Heart left ventricle (tissue), 16 donors: ENCODE measurements at regions not wholly inside any gene's neighbourhood (a gene's known extent, or its start where the extent isn't known, plus 50 kb on each side); places are given as distances from the start of the nearest gene placed in this dataset.
"Not testable (repeated sequence)": the region's sequence is repeated elsewhere in the genome, so short reads cannot be mapped to it uniquely, and the experiment has no call there.

Experiments
- ATAC-seq, 4 donors: fragments of 200-7000 bp; cut with Tn5 transposase; one replicate each; pipeline ENCODE4 v1.9.1; 2020 to 2022; ENCODE audit warnings: moderate library complexity in 4 of 4, mild to moderate bottlenecking in 3 of 4, moderate number of reproducible peaks in 1 of 4
- DNase-seq, 5 donors: peaks; one replicate each; pipeline ENCODE4 v3.0.0-alpha.2; 2020
- H3K27ac ChIP-seq, 12 donors: fragments of 200-600 bp; sonication (generic) in 4 of 12; one replicate each; pipeline versions ENCODE4 v1.5.0 to v1.8.0; 2016 to 2022; ENCODE audit warnings: mild to moderate bottlenecking in 2 of 12
- H3K27me3 ChIP-seq, 9 donors: fragments of 200-600 bp; sonication (generic) in 2 of 9; one replicate each; pipeline versions ENCODE4 v1.5.1 to v1.8.0; 2016 to 2022; ENCODE audit warnings: mild to moderate bottlenecking in 3 of 9
- H3K36me3 ChIP-seq, 9 donors: fragments of 200-600 bp; sonication (generic) in 2 of 9; one replicate each; pipeline versions ENCODE4 v1.5.0 to v1.8.0; 2018 to 2022; ENCODE audit warnings: mild to moderate bottlenecking in 2 of 9
- H3K4me1 ChIP-seq, 12 donors: fragments of 200-600 bp; sonication (generic) in 4 of 12; one replicate each; pipeline versions ENCODE4 v1.5.0 to v1.8.0; 2016 to 2022; ENCODE audit warnings: mild to moderate bottlenecking in 3 of 12
- H3K4me3 ChIP-seq, 12 donors: fragments of 200-600 bp; sonication (generic) in 4 of 12; one replicate each; pipeline versions ENCODE4 v1.5.0 to v1.8.0; 2017 to 2022; ENCODE audit warnings: mild to moderate bottlenecking in 9 of 12, moderate library complexity in 4 of 12
- H3K9me3 ChIP-seq, 12 donors: fragments of 200-600 bp; sonication (generic) in 4 of 12; one replicate each; pipeline versions ENCODE4 v1.5.0 to v1.8.0; 2016 to 2022; ENCODE audit warnings: mild to moderate bottlenecking in 1 of 12
- POLR2A ChIP-seq, 2 donors: fragments of 450-650 bp; IDR thresholded peaks; one replicate each; pipeline ENCODE4 v1.6.1; 2017; ENCODE audit warnings: antibody characterized with exemption in 2 of 2, mild to moderate bottlenecking in 2 of 2, moderate library complexity in 2 of 2
- WGBS, 4 donors: extraction: QIAGEN DNeasy Blood & Tissue Kit in 2 of 4; methylation state at CpG; one replicate each; pipeline versions ENCODE4 v1.1.5 to v1.1.7; 2013 to 2018; 5-methylcytosine and 5-hydroxymethylcytosine counted together
- intact Hi-C, 10 donors: fragments of 100-400 bp; cut with DNase I; formaldehyde crosslinking; loops; one replicate each; pipeline versions ENCODE4 v1.11.1 to v1.14.2; 2022
- TF ChIP-seq, protein P1 (sequence below), 12 donors: fragments of 200-600 bp; sonication (generic) in 4 of 12; IDR thresholded peaks; one replicate each; pipeline versions ENCODE4 v1.5.0 to v1.8.0; 2018 to 2022; ENCODE audit warnings: antibody characterized with exemption in 12 of 12, mild to moderate bottlenecking in 5 of 12
- donor health status: ischemic (EF 13 %, LVEDD 7.1; RV severe dilation, severe dysfunction).
- donor health status: healthy with polysubstance abuse.
- donor health status: DM: no; HTN: yes; CAD: no.
- donor health status: DM: no; HTN: no; CAD: no.
- donor health status: ischemic (EF 25% LVEDD 6.9; RV normal size, moderate dysfunction).
- donor health status: ischemic (EF 25% LVEDD 5.7; RV mildly dilated, moderate dysfunction).
- donor health status: healthy.
- donor health status: DM: yes; HTN: yes; CAD: no.
- donor health status: ischemic (EF 35%, LVEDD 5.7; RV mildly dilated, moderate dysfunction).
- donor health status: nonischemic (EF 11% LVEDD 7.7; RV severe dilation, severe dysfunction).
- donor health status: DM: yes; HTN: yes; CAD: no.
- donor health status: PGD.
- donor health status: ischemic (EF 29% LVEDD 5.4; RV normal size, mild dysfunction).
- donor health status: nonischemic (EF 23%, LVEDD 6.1; RV moderate dilation, normal function).

DNA sequence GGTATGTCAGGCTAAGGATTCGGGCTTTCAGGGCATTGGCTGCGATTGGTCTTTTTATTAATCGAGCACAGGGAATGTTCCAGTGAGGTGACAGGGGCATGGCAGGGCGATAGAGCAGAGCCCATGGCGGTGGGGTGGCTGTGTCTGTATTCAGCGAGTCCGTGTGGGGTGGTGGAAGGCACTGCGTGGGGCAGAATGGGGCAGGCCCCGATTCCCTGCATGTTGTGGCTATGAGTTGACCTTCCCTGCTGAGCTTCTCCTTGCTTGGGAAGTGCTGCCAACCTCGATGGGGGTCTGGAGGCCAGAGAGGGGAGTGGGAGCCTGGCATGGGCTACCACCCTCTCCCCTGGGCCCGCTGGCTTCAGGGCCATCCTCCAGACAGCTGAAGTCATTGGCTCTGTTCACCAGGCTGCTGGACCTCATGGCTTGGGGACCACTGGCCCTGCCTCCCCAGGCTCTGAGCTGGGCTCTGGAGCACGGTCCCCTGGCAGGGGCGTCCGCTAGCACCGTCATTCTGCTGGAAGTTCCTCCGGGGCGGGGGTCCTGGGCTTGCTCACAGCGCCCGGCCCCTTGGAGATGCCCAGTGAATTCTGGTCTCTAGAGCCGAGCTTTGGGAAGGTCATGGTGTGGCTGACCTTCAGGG is 92.1 kb downstream of the NPIPB11 start:
- Histone ChIP-seq H3K27me3 (no peaks in the 10 kb centered on the region), H3K4me1 (peaks cover 0 to 45% (median 17%) of the 10 kb centered on the region in 12 donors), H3K27ac (peak overlapping the region in 1 of 12 donors; percentile 22), H3K4me3 (no peak overlapping the region), H3K9me3 (no peaks in the 10 kb centered on the region), H3K36me3 (no peaks in the 10 kb centered on the region)
- 84 to 95% (median 92%) methylated on average over 14 to 20 of the region's 20 CpGs for WGBS, 4 donors
- ATAC-seq (no peak), DNase-seq (no peak)
- intact Hi-C loops, result no loop called here
- no peak for TF ChIP-seq POLR2A (IDR thresholded peaks at IDR 0.05)
- TF ChIP-seq, protein P1, sequence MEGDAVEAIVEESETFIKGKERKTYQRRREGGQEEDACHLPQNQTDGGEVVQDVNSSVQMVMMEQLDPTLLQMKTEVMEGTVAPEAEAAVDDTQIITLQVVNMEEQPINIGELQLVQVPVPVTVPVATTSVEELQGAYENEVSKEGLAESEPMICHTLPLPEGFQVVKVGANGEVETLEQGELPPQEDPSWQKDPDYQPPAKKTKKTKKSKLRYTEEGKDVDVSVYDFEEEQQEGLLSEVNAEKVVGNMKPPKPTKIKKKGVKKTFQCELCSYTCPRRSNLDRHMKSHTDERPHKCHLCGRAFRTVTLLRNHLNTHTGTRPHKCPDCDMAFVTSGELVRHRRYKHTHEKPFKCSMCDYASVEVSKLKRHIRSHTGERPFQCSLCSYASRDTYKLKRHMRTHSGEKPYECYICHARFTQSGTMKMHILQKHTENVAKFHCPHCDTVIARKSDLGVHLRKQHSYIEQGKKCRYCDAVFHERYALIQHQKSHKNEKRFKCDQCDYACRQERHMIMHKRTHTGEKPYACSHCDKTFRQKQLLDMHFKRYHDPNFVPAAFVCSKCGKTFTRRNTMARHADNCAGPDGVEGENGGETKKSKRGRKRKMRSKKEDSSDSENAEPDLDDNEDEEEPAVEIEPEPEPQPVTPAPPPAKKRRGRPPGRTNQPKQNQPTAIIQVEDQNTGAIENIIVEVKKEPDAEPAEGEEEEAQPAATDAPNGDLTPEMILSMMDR (IDR thresholded peaks at IDR 0.05), result no peak

DNA sequence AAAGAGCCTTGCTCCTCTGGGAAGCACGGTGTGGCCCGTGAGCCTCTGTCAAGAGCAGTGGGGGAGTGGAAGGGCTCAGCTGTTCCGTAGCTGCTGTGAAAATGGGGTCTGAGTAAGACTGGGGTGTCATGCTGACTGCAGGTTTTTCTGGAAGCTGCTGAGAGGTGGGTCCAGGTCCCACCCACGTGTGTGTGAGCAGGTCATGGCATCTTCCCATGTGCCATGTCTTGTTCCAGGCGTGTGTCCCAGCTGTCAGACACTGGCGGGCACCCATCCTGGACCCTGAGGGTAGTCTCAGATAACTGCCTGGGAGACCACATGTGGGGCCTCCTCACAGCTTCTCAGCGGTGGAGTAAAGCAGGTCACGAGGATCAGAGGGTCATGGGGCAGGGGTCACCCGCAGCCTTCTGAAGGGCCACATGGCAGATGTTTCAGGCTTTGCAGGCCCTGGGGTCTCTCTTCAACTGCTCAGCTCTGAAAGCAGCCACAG is 92.9 kb downstream of the NPIPB11 start:
- TF ChIP-seq POLR2A (IDR thresholded peaks at IDR 0.05), result no peak
- TF ChIP-seq, protein P1 (IDR thresholded peaks at IDR 0.05), result no peak
- Histone ChIP-seq H3K9me3 (no peaks in the 10 kb centered on the region), H3K27ac (no peak overlapping the region), H3K27me3 (no peaks in the 10 kb centered on the region), H3K36me3 (no peaks in the 10 kb centered on the region), H3K4me1 (peaks cover 0 to 42% (median 12%) of the 10 kb centered on the region in 12 donors), H3K4me3 (no peak overlapping the region)
- WGBS, 4 donors, result 77 to 97% (median 85%) methylated on average over 5 to 9 of the region's 9 CpGs
- ATAC-seq (no peak), DNase-seq (no peak)
- intact Hi-C loops, result no loop called here

DNA sequence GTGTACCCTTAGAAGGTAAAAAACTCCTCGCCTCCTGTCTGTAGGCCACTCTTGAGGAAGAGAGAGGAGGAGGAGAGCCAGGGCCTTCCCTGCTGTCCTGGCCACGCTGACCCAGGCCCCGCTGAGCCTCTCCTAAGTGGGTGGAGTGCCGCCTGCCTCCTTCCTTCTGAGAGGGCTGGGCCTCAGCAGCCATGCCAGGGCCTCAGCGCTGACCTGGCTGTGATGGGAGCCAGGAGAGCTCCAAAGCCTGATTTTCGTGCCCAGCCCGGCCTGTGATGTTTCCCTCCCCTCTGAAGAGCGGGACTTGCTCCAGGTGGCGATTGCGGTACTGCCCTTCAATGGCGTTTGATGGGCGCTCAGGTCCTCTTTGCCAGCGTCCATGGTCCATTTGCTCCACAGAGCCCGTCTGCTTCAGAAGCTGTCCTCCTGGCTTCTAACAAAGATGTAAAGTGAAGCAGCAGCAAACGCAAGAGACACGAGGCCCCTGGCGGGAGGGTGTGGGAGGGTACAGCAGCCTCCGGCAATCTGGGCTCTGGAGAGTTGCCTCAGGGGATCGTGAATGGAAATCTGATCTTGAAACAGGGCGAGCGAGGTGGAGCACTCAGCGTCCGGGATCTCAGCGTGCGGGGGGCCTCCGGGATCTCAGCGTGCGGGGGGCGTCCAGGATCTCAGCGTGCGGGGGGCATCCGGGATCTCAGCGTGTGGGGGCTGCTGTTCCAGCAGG is 93.5 kb downstream of the NPIPB11 start:
- Histone ChIP-seq H3K36me3 (no peaks in the 10 kb centered on the region), H3K27ac (no peak overlapping the region), H3K4me3 (no peak overlapping the region), H3K4me1 (peaks cover 0 to 38% (median 11%) of the 10 kb centered on the region in 12 donors), H3K27me3 (no peaks in the 10 kb centered on the region), H3K9me3 (no peaks in the 10 kb centered on the region)
- no peak for ATAC-seq
- DNase-seq, result no peak
- no peak for TF ChIP-seq POLR2A (IDR thresholded peaks at IDR 0.05)
- TF ChIP-seq, protein P1 (IDR thresholded peaks at IDR 0.05), result no peak
- intact Hi-C loops, result no loop called here
- 80 to 92% (median 88%) methylated on average over 31 to 33 of the region's 33 CpGs for WGBS, 4 donors

DNA sequence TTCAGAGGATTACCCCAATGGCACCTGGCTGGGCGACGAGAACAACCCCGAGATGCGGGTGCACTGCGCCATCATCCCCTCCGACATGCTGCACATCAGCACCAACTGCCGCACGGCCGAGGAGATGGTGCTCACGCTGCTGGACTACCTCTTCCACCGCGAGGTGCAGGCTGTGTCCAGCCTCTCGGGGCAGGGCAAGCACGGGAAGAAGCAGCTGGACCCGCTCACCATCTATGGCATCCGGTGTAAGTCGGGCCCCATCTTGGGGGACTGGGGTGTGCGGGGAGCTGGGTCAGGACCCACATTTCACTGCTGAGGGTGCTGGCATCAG is 94.2 kb downstream of the NPIPB11 start:
- DNase-seq, H3K27ac ChIP-seq, H3K4me3 ChIP-seq, intact Hi-C loops, H3K9me3 ChIP-seq, H3K36me3 ChIP-seq, ATAC-seq, H3K27me3 ChIP-seq: not testable (repeated sequence)
- 94 to 100% (median 95%) methylated on average over 3 to 18 of the region's 18 CpGs for WGBS, 4 donors
- peaks cover 0 to 40% (median 12%) of the 10 kb centered on the region in 12 donors for H3K4me1 ChIP-seq
